NCI-H2081 (cell line): ENCODE measurements at regions not wholly inside any gene's neighbourhood (a gene's known extent, or its start where the extent isn't known, plus 50 kb on each side); places are given as distances from the start of the nearest gene placed in this dataset.
"Not testable (repeated sequence)": the region's sequence is repeated elsewhere in the genome, so short reads cannot be mapped to it uniquely, and the experiment has no call there.

Source experiments
- DNase-seq, 2 experiments: peaks; one replicate each; lab custom pipeline; 2025; lab: John Stamatoyannopoulos, UW

GRCh38 chr4:19156786-19157185 is 1094.9 kb upstream of the SLIT2 start:
- no peak for DNase-seq

- no peak for DNase-seq
Observed at GRCh38 chr4:19155568-19155967, 1096.1 kb upstream of the SLIT2 start.

- DNase-seq, result not testable (repeated sequence)
Observed at GRCh38 chr4:19154267-19154666, 1097.4 kb upstream of the SLIT2 start.

DNA sequence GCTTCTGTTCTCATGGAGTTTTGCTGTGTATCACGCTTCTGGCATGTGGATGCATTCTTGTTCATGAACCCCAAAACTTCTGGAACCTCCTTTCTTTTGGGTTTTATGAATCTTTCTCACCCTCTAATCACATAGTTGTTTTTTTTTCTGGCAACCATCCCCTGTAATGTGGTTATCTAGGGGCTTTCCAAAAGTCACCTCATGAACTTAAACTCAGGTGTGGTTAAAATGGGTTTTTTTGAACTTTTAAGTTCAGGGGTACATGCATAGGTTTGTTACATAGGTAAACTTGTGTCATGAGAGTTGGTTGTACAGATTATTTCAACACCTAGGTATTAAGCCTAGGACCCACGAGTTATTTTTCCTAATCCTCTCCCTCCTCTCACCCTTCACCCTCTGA is 1099.4 kb upstream of the SLIT2 start:
- DNase-seq, result no peak

DNA sequence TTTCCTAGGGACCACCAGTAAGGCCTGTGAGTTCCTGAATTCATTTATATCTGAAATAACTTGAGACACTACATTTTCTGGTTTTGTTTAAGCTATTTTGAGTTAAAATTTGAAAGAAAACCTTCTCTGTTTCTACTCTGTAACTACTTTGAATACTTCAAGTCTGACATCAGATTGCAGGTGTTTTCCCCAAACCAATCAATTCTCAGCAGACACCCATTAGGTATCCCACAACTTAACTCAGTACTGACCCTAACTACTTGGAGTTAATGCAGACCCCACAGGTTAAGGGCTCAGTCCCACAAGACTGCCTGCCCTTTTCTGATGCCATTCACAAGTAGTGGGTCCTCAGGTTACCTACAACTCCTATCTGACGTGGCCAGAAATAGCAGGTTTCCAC is 1100.0 kb upstream of the SLIT2 start:
- no peak for DNase-seq

DNA sequence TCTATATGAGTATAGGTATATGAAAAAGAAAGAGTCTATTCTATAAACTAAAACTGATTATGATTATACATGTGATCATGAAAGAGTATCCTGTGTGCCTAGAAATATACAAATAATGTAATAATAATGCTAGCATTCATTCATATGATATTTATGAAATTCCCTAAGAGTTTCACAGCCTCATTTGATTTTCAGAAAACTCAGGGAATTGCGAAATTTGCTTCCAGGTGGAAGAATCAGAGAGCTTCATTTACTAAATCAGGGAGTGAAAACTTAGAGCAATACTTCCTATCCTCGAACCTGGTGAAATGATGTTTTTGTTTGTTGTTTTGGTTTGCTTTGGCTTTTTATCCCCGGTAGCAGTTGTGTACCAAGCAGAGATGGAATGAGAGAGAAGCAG is 1105.7 kb upstream of the SLIT2 start:
- no peak for DNase-seq

DNA sequence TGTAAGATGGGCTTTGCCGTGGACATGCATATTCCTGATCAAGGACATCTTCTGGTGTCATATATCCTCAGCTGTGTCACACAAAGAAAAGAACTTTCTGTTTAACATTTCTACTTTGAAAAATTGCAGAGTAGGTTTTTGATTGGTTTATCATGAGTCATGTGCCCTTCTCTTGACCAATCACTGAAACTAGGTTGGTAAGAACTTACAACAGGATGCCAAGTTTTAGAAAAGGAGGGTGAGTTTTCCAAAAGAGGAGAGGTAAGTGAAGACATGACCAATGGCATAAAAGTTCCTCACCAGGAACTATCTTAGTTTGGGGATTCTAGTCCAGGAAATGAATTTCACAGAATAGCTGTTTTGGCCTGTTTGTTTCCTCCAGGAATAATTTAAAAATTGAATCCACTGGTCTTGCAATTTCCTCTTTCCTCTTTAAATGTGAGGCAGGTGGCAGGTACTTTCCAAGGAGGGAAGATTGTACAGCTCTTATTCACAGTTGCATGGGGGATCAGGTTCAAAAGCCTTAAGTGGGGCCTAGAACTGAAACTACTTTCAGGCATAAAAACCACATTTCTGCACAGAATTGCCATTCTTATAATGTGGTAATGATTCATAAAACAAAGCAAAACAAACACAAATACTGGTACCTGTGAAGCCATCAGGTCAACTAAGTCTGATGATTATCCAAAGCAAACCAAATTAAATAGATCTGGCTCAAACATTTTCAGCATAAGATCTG is 1114.5 kb upstream of the LCORL start:
- no peak for DNase-seq

DNA sequence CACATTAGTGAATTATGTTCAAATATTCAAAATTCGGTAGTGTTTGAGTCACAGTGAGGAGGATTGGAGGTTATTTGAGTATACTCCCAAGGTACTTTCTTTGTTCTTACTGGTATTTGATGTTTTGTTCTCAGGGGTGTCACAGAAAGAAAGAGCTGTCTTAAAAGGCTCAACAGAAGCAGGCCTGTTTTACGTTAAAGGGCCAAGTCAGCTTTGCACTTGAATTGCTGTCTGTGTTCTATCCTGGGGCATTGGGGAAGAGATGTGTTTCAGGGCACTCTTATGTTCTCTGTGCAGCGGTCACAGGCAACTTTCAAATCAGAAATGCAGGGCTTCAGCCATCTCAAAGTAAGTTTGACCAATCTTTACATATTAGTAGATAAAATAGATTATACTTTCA is 1113.1 kb upstream of the LCORL start:
- no peak for DNase-seq

DNA sequence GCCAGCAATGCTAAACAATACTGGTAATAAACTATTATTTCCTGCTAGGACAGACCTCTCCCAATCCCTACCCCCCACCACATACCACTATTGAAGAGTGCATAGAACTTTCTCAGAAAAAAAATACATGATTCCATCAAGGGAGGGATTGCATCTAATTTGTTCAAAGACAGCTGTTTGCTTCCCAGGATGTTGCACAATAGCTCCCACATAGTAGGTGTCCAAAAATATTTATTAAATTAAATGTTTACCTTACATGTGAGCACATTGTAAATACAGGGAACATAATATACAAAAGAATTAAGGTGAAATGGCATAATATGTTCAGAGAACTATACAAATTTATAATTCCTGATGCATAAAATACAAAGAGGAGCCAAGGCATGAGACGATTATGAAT is 1111.8 kb upstream of the LCORL start:
- DNase-seq, result no peak

GRCh38 chr4:19130866-19131265 is 1109.3 kb upstream of the LCORL start:
- DNase-seq, result no peak

GRCh38 chr4:19128176-19128575 is 1106.6 kb upstream of the LCORL start:
- DNase-seq, result no peak

DNA sequence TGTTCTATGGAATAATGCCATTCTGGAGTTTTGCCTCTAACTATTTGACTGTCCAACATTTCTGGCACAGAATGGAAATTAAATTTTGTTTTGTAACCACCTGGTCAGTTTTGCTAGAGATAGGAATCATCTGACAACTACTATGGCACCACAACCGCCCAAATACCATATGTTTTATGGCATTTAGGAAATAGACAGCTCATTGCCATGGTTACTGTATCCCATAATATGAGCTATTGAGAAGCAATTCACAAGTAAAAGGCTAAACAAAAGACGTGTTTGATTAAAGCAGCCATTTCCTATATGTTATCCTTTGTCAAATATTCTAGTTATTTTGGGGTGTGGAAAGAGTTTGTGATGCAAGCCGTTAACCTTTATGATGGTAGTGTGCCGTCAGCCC is 1105.3 kb upstream of the LCORL start:
- peak; percentile 15 to 45 for DNase-seq

GRCh38 chr4:19123681-19124080 is 1102.1 kb upstream of the LCORL start:
- DNase-seq, result no peak

GRCh38 chr4:19119904-19120560 is 1098.5 kb upstream of the LCORL start:
- peak in 1 of 2 experiments; percentile 22 for DNase-seq

DNA sequence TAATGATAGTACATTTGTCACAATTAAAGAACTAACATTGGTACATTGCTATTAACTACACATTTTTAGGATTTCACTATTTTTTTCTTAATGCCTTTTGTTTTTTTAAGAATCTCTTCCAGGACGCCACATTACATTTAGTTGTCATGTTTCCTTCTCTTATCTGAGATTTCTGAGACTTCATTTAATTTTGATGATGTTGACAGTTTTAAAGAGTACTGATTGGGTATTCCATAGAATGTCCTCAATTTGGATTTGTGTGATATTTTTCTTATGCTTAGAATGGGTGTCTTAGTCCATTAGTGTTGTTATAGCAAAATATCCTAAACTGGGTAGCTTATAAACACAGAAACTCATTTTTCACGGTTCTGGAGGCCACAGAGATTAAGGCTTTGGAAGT is 1095.5 kb upstream of the LCORL start:
- DNase-seq, result no peak

- no peak for DNase-seq
Observed at GRCh38 chr4:19104176-19104575, 1082.6 kb upstream of the LCORL start.

DNA sequence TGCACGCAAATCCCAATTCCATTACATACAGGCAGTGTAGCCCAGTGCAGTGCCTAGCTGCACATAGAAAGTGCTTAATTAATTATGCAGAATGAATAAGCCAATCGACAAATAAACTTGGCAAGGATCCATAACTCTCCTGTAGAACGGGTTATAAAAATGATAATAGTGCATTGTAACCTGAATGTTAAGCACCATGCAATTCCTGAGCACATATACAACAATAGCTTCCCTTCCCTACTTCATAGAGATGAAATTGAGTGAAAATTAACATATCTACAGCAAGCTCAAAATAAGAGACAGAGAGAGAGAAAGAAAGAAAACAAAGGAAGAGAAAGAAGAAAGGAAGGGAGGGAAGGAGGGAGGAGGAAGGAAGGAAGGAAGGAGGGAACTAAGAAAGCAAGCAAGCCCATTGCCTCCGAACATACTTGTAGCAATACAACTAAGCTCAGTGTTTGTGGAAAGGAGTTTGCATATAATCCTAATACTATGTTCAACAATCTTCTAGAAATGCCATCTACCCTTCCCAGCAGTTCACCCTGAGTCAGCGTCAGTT is 1074.0 kb upstream of the LCORL start:
- no peak for DNase-seq

- DNase-seq, result no peak
Observed at GRCh38 chr4:19093951-19094350, 1072.4 kb upstream of the LCORL start.

DNA sequence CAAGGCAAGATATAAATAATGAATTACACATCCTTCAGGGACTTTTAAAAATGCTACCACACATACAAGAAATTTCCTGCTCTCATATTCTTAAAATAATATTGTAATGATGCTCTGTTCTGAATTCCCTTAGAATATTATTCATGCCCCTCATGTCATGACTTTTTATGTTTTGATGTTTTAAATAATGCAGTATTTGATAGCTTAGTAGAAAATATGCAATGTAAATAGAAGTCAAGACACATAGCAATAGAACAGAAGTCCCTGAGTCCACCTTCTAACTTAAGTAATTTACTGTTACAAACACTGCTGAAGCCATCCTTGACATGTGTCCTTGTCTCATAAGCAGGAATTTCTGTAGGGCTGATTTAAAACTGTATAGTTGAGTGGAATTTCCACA is 1071.2 kb upstream of the LCORL start:
- no peak for DNase-seq

DNA sequence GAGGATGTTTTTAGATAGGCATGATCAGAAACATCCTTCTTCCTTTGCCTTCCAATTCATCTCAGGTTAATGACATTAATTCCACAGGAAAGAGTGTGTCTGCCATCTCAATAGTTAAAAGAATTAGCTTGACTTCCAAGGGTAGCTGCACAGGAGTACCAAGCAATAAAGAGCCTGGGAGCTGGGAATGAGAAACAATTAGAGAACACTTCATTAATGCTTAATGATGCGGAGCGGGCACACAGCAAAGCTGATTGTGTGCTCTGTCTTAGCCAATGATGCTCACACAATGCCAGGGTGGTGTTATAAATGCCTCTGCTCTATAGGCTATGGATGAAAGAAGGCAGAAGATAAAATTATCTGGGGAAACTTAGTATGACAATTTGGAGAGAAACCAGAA is 1052.5 kb upstream of the LCORL start:
- no peak for DNase-seq

DNA sequence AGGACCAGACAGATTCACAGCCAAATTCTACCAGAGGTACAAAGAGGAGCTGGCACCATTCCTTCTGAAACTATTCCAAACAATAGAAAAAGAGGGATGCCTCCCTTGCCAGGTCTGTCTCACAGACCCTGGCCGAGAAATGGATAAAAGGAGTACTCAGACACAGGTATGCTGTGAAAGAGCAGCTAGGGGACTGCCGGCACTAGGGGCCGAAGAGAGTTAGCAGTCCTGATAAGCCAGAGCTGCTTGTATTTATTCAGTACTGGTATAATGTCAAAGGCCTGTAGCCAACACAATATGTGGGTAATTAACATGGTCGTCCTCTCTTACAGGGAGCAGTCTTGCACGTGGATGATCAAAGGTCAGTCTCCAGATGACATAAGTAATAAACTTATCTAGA is 1042.1 kb upstream of the LCORL start:
- DNase-seq, result no peak

DNA sequence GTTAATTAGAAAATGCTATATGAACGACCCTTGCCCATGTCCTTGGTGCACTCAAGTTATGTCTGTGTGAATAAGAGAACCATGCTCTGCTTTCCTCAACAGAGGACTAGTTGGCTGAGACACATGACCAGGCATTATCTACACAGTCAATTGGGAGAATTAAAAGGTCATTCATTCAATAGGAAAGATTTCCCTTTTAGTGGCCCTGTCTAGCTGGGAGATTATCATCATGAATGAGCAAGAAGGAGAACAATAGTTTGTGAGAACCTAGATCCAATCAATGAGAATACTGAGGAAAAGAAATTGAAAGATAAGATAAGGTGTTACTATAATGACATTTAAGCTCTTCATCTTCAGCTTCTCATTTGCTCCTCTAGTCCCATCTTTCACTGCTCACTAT is 1033.4 kb upstream of the LCORL start:
- no peak for DNase-seq

DNA sequence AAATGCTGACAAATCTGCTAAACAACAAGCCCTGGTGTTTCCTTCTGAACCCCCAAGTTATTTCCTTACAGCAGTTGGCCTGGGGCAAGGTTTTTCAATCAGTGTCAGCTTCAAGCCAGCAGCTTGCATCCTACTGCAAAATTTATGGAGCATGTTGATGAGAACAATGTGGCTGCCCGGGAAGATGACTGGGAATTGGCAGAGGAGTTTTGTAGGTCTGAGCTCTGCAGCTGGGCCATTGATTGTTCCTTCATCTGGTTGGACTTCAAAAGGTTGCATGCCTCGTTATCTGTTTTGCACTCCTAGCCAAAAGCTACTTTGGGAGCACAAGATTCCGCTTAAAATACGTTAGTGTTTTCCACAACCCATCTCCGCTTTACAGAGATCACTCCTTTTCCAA is 1030.3 kb upstream of the LCORL start:
- DNase-seq, result peak; percentile 25 to 55
